Gastroesophageal sphincter (tissue), 3 donors: ENCODE measurements at regions not wholly inside any gene's neighbourhood (a gene's known extent, or its start where the extent isn't known, plus 50 kb on each side); places are given as distances from the start of the nearest gene placed in this dataset.

Source experiments
- CTCF ChIP-seq, 4 experiments: fragments of 200-600 bp in 2 of 4; fragments of 450-650 bp in 2 of 4; sonication (generic) in 1 of 4; IDR thresholded peaks; one replicate each; pipeline ENCODE4 v1.5.1; 2017 to 2019; ENCODE audit warnings: antibody characterized with exemption in 4 of 4, mild to moderate bottlenecking in 2 of 4, moderate library complexity in 2 of 4
- POLR2AphosphoS5 ChIP-seq: sonication (generic); formaldehyde crosslinking; IDR thresholded peaks from one replicate; pipeline ENCODE4 v1.6.1; 2017; ENCODE audit warnings: antibody characterized with exemption

- TF ChIP-seq CTCF (IDR thresholded peaks at IDR 0.05): no peak
- TF ChIP-seq POLR2AphosphoS5: no peak
These were observed 66.0 kb downstream of the BOLA3 start for GRCh38 chr2:74081763-74082110.
